Fibroblast of skin of abdomen (primary cell): ENCODE measurements at regions not wholly inside any gene's neighbourhood (a gene's known extent, or its start where the extent isn't known, plus 50 kb on each side); places are given as distances from the start of the nearest gene placed in this dataset.
"Not testable (repeated sequence)": the region's sequence is repeated elsewhere in the genome, so short reads cannot be mapped to it uniquely, and the experiment has no call there.

Experiments used
- DNase-seq: peaks from one replicate; pipeline ENCODE4 v3.0.0-alpha.2; 2013

DNA sequence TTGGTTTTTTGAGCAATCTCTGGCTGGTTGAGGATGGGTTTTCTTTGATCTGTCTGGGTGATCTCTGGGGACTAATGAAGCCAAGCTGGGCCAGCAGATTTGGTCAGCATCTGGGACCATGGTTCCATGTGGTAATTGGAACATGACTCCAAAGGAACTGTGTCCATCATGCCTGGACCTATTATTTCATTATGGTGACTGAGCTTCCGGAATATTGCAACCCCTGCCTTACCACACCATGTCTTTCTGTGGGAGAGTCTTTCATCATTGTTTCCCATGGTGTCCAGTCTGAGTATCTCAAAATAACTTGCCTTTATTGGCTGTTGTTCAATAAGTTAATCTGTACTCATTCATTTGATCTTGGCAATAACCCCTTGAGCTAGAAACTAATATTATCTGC is 624.9 kb upstream of the TBX3 start:
- DNase-seq, result no peak

DNA sequence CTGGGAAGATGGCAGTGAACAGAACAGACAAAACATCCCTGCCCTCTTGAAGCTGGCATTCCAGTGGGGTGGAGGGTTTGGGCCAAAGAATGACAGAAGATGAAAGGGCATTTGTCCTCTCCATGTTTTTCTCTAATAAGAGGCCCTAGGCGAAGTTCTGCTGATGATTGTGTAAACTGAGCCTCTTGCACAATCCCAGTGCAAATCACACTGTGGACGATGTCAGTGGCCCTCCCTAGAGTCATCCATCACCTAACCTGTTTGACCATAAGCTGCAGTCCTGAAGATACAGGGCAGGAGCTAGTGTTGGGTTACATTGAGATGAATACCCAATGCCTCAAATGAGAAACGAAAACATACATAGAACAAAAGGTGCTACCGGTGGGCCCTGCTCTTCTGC is 622.4 kb upstream of the TBX3 start:
- DNase-seq, result no peak

DNA sequence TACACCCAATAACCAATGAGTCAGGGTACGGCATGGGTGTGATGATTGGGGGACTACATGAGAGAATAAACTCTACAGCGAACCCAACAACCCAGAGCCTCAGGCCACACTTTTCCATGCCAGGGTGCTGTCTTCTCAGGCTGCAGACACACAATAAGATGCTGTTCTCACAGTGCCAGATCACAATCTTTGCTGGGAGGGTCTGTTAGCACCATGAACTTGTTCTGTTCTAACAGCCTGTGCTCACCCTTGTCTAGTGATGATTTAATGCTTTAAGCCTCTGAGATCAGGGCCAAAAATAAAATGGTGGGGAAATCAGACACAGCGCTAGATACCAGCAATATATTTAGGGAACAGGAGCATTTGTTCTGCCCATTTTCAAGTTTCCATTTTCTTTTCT is 621.9 kb upstream of the TBX3 start:
- no peak for DNase-seq

DNA sequence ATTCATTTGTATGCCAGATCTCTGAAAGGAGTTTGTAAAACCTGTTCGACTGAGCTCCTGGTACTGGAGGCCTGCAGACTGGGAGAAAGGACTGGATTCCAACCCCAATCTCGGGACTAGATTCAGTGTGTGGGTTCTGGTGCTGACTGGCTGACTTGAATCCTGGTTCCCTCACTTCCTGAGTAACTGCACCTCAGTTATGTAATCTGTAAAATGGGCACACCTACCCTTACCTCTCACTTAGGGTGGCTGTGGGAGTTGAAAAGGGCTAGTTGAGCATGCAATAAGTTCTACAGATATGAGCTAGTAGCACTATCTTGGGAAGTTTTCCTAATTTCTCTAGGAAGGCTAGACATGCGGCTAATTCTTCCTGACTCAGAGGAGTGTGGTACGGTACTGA is 621.3 kb upstream of the TBX3 start:
- no peak for DNase-seq

DNA sequence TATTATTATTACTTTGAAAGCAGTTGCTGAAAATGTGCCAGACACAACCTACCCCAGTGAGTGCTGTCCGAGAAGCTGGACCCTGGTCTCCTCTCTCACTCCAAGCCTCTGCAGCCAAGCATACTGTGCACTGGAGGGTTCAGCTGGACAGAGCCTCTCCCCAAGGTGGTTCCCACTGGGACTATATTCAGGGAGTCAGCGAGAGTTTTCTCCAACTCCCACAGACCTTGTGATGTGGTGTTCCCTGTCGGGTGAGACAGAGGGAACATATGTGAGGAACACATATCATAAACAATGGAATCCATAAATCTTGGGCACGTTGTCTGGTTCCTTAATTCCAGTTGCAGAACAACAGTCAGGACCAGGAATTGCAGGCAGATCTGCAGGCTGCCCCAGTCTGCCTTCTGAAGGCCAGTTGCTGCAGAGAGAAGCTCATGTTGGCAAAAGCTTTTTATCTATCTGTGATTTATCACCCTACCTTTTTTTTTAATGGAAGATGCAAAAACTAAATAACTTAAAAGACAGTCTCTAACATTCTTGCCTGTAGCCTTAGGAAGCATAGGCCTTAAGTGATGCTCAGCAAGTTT is 619.8 kb upstream of the TBX3 start:
- peak; percentile 63 for DNase-seq

DNA sequence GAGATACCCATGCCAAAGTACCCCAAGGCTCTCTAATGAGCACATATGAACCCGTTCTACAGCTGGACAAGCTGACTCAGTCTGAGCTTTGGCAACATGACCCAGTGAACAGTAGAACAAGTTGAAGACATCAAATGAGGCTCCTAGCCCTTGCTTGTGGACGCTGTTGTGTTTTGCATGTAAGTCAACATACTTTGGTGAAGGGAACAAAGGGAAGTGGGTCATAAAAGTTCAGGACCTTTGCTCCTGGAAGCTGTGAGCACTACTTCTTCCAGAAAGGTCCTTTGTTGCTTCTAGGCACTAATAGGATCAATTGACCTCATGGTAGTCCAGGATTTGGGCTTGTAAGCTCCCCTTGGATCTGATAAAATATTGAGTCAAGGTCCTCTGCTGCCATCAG is 613.5 kb upstream of the TBX3 start:
- DNase-seq, result no peak

DNA sequence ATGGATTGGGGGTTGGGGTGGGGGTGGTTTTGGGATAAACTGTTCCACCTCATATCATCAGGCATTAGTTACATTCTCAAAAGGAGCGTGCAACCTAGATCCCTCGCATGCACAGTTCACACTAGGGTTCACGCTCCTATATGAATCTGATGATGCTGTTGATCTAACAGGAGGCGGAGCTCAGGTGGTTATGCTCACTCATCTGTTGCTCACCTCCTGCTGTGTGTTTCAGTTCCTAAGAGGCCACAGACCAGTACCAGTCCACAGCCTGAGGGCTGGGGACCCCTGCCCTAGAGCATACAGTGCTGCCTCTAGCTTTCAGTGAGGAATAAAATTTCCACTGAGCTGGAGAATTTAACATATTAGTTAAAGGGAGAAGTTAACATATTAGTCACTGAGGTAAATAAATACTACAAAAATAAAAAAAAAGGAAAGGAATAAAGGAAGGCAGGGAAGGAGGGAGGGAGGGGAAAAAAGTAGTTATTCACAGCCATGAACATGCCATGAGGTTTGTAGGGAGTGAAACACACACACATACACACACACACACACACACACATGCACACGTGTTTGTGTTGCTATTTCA is 612.7 kb upstream of the TBX3 start:
- no peak for DNase-seq

DNA sequence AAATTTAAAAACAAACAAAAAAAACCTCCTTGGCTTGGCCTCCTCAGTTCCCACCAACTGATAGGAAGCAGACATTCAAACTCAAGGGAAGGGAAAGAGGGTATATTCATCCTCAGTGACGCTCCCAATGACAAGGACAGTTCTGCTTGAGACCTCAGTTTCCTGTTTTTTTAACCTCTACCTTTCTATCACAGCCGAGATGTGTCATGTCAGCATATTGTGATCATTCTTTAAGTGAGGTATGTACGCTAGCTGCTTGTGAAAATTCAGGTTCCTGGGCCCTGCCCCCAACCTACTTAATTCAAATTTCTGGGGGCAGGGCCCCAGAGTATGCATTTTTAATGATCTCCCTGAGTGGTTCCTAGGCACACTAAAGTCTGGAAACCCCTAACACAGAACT is 611.9 kb upstream of the TBX3 start:
- no peak for DNase-seq

DNA sequence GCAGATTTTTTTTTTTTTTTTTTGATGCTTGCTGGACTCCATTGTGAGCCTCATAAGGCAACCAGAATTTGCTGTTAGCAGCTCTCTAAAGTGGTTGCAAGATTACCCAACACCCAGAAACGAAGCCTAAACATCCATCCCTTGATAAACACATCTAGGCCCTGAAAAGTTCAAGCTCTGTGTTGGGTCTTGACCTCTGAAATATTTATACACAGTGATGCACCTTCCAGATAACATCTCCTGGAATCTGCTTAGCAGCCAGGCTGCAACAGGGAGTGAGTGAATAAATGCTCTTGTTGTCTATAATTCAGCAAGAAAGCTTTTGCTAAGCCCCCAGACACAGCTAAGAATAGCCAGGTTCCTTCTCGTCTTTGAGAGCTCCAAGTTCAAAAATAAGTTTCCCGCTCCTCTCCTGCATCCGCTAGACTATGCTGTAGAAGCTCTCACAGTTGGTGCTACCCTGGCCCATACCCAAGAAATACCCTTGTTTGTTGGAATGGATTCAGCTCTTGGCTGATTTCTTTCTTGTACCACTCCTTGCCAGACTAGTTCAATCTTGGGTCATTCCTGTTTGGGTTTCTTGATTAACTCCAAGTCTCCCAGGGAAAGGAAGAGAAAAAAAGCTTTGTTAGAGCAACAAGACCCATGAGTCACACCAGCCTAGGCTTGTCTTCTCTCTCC is 610.6 kb upstream of the TBX3 start:
- DNase-seq, result peak; percentile 12

DNA sequence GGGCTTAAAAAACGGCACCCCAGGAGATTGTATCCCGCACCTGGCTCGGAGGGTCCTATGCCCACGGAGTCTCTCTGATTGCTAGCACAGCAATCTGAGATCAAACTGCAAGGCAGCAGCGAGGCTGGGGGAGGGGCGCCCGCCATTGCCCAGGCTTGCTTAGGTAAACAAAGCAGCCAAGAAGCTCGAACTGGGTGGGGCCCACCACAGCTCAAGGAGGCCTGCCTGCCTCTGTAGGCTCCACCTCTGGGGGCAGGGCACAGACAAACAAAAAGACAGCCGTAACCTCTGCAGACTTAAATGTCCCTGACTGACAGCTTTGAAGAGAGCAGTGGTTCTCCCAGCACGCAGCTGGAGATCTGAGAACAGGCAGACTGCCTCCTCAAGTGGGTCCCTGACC is 601.5 kb upstream of the TBX3 start:
- DNase-seq, result not testable (repeated sequence)

DNA sequence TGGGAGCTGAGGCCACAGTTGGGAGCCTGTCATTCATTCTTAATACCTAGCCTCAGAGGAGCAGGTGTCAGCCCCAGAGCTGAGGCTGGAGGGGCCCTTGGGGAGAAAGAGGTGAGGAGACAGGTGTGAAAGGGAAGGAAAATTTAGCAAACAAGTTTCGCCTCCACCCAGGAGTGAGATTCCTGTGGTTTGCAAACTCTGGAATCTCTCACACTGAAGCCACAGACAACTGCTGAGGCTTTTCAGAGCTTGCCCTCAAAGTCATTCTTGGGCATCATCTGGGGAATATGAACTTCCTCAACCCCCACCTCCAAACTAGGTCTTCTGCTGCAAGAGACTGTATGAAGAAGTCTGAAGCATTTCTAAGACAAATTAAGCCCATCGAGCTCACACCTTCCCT is 589.5 kb upstream of the TBX3 start:
- DNase-seq, result no peak

DNA sequence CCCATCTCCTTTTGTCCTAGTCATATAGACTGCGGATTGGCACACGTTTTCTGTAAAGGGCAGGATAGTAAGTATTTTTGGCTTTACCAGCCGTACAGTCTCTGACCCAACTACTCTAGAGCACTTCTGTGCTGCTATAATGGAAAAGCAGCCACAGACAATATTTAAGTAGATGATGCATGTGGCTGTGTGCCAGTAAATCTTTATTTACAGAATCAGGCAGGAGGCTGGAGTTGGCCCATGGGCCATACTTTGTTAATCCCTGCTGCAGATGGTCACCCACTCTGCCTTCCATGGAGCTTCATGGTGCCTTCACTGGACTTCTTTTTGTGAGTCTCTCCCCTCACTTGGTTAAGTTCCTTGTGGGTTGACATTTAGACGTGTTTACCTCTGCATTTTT is 584.5 kb upstream of the TBX3 start:
- DNase-seq, result no peak

DNA sequence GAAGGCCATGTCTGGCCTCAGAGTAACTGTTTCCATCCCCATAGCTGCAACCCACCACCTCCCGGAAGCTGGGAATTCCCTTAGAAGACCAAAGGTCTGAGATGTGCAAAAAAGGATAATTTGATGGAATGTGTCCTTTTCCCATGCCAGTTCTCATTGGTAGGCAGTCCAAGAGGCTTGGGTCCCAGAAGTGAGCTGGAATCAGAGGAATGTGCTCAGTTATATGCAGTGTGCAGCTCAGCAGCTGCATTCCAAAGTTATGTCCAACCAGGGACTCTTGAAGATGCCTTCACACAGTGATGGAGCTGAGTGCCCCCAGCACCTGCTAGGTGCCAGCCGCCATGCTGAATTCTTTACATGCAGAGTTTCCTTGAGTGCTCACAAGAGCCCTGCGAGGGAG is 583.9 kb upstream of the TBX3 start:
- DNase-seq, result peak; percentile 51

DNA sequence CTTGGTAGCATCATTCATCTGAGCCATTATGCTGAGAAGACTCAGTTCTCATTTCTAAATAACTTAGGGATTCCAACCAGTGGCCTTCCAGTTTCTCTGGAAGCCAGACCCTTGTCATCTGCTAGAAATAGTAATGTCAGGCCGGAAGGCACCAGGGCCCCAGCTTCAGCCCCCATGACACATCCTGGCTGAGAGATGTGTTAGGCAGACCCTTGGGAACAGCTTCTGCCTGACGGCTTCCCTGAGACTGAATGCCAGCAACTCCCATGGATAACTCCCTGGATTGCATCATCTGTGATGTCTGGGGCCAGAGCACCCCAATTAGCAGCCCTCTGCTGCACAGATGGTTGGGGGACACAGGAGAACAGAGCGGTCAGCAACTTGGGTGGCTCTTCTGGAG is 583.5 kb upstream of the TBX3 start:
- DNase-seq, result peak; percentile 15

DNA sequence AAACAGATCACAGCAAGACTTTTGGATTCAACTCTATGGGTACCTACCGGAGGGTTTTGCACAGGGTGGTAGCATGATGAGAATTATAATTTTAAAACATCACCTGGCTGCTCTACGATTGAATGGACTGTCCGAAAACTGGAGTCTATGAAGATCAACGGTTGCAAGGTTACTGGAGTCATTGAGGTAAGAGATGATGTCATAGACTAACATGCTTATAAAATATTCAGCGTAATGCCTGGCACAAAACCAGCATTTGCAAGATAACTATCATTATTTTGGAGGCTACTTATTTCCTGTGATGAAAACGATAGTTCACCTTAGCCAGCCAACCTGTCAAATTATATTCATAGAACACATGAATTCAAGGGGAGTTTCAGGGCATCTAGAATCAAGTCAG is 580.6 kb upstream of the TBX3 start:
- no peak for DNase-seq

DNA sequence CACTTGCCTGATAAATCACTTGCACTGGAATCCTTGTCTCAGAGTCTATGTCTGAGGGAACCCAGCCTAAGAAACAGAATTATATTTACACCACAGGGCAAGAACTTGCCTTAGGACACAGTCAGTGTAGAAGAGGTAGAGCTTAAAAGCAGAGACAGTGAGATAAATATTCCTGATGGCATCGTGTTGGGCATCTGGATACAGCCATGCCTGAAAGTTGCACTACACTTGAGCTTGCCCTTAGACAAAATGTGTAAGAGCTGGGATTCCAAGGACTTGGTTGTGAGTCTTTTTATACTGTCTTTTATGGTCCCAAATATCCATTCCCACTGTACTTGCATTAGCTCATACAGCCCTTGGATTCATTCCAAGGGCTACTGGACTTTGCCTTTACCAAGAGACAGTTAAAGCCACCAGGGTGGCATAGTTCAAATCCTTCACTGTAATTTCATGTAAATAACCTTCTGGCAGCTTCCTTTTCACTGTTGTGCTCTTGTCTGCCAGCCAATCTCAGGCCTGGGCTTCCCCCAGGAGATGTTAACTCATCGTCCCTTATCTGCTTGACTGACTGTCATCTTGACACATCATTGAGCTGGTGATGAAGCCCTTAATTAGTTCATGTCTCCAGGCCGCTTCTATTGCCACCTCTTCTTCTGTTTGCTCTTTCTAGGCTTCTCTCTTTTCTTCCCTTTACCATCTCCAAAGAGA is 577.9 kb upstream of the TBX3 start:
- no peak for DNase-seq

DNA sequence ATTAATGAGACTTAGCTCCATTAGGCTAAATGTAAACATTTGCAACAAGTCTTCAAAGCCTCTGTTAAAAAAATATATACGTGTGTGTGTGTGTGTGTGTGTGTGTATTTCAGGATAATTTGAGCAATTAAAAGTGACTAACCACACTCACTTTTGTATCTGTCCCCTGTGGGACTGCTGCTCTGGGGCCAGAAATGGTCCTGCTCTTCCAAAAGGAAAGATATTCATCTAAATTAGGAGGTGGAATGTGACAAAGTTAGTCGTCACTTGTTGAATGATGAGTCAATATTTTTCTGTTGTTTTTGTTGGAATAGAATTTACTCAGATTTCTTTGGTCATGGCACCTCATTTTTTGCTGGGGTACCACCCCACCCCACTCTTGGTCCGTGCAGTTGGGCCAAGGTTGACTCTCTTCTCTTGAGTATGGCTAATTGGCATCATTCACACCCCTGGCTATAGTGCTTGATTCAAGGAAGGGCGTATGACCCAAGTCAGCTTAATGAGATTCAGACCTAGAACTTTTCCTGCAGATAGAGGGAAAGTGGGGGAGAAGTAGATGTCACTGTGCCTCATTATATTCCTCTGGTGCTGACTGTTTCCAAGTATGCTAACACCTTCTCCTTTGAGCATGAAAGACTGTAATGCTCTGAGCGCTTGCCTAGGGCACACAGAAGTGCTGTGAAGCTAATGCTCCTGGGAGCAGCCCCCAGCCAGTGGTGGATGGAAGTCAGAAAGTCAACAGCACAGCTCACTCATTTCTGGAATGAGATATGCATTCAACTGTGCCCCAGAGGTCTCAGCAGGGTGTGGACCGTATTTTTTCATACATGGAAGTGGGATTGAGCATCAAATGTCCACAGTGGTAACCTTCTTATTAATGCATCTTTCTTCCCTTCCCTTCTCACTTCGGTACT is 577.0 kb upstream of the TBX3 start:
- no peak for DNase-seq

DNA sequence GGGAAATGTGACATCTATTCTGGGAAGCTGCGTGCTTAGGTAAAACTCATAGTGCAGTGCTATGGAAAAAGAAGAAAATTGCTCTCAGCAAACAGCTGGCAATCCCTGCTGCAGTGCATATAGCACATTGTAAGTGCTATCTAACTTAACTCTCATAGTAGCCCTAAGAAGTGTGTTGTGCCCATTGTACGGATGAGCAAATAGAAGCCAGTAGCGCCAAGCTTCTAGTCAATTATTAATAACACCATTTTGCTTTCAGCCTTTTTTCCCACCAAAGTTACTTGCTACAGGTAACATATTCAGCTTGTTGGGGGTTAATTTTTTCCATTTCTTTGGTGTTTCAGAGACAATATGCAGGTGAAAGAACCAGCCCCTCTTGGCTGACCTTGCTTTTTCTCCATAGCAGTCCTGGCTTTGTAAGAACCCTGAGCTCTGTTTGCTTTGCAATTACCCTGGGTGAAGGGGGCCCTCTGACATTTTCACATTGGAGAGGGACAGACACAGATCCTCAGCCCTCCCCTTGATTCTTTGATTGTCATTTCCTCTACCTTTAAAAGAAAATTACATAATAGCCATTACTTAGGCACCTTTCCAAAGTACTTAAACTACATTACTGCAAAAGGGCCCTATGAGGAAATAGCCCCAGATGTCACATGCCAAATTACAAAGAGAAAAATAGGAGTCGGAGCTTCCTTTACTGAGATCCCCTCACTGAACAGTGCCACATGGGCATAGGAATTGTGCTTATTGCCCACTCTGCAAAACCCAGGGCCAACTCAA is 576.2 kb upstream of the TBX3 start:
- DNase-seq, result no peak

DNA sequence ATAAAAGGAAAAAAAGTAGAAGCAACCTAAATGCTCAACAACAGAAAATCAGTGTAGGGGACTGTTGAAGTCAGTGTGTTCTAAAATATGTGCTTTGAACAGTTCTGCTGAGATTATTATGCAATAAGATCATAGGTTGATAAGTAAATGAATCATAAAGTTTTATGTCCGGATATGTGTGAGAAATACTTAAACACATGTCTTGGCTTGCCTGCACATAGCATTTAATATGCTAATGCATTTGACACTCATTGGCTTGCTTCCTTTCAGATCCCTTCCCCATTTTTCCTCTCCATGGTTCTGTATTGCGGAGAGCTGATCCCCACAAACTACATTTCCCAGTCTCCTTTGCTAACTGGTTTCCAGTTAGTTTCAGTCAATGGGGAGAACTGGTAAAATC is 573.8 kb upstream of the TBX3 start:
- DNase-seq, result peak; percentile 85

DNA sequence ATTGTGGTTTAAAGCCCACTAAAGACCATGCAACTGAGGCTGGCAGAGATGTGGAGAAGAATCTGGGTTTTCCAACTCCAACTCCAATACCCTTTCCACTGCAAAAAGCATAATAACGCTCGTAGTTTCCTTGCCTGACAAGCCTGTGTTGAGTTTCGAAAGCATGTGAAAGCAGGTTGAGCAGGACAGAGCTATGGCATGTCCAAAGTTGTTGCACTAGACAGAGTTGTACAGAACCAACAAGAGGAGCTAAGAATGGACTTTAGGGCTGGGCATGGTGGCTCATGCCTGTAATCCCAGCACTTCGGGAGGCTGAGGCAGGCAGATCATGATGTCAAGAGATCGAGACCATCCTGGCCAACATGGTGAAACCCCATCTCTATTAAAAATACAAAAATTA is 572.0 kb upstream of the TBX3 start:
- DNase-seq, result no peak

DNA sequence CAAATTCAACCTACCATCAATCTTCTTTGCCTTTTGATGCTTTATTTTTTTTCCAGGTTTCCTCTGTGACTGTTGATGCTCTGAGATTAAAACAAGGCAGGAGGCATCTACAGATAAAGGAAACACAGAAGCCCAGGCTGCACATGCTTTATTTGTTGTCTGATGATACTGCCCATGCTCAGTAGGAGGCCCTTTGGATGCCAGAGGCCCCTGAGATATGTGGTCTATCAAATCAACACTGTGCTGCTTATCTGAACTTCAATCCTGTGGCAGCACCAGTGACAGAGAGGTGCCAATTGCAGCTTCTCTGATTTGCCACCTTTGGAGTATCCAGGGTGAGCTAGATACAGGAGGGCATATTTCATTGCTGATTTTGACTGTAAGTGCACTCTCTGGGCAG is 571.3 kb upstream of the TBX3 start:
- no peak for DNase-seq

DNA sequence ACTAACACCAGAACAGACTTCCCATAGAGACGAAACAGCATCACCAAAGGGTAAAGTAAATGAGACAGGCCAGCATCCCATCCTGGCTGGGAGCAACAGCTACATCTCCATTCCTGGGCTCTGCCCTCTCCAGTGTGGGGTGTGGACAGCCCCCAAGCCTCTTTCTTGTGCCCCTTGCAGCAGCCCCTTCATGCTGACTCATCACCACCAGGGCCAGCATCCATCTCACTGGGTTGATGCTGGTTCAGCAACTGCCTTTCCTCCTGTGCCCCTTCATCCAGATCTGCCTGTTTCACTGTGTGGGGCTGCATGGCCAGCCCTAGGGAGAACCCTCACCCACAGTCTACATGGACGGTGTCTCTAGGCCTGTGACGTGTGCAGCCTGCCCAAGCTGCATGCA is 569.1 kb upstream of the TBX3 start:
- no peak for DNase-seq
